ENCODE measurements at regions not wholly inside any gene's neighbourhood (a gene's known extent, or its start where the extent isn't known, plus 50 kb on each side); places are given as distances from the start of the nearest gene placed in this dataset.

DNA sequence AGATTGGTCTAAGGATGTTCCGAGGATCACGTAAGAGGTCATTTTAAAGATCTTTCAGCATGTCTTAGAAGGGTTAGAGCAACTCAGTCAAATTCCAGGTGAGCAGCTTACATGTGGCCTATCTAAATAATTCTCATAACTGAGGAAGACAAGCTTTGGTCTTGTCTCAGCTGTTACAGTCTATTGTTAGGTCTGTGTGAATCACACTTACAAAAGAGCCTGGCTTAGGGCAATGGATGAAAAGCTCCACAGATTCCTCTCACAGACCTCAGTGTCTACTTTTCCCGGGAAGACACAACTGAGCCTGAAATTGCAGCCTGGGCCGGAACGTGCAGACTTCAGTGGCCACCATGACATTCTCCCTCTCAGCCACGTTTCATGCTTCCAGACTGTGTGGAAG is 173.1 kb downstream of the INHBA start:
- H3K27ac ChIP-seq (ENCODE audit: low read depth, low read length): no peak overlapping the region
- H3K4me1 ChIP-seq (ENCODE audit: control insufficient read depth, insufficient read depth, low read length): no peaks in the 10 kb centered on the region
- no peak overlapping the region for H3K9ac ChIP-seq (ENCODE audit: low read length)
- peaks cover 6% of the 10 kb centered on the region for H3K9me3 ChIP-seq (ENCODE audit: control insufficient read depth, insufficient read depth, low read depth, low read length)
- H3K27me3 ChIP-seq (ENCODE audit: control insufficient read depth, insufficient read depth, low read length): no peaks in the 10 kb centered on the region
- H3K4me3 ChIP-seq (ENCODE audit: low read depth, low read length): no peak overlapping the region
- no peaks in the 10 kb centered on the region for H3K36me3 ChIP-seq (ENCODE audit: control insufficient read depth, insufficient read depth, low read length)

DNA sequence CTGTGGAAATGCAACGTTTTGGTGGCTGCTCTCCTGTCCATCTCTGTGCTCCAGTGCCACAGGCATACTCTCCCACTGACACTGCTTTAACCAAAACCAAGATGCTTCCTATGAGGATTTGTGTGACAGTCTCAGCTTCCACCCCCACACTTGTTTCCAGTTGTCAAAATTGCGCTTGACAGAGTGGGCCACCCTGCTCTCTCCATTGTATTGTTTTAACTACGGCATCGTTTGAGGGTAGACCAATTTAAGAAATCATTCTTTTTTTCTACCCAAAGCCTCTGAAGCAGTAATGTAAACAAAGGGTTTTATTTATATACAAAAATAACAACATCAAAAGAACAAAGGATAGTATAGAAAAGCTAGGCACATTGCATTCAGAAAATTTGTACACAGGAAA is 178.0 kb downstream of the INHBA start:
- no peaks in the 10 kb centered on the region for H3K27me3 ChIP-seq (ENCODE audit: control insufficient read depth, insufficient read depth, low read length)
- no peaks in the 10 kb centered on the region for H3K4me1 ChIP-seq (ENCODE audit: control insufficient read depth, insufficient read depth, low read length)
- no peak overlapping the region for H3K27ac ChIP-seq (ENCODE audit: low read depth, low read length)
- H3K36me3 ChIP-seq (ENCODE audit: control insufficient read depth, insufficient read depth, low read length): no peaks in the 10 kb centered on the region
- H3K9me3 ChIP-seq (ENCODE audit: control insufficient read depth, insufficient read depth, low read depth, low read length): peaks cover 38% of the 10 kb centered on the region
- no peak overlapping the region for H3K9ac ChIP-seq (ENCODE audit: low read length)
- no peak overlapping the region for H3K4me3 ChIP-seq (ENCODE audit: low read depth, low read length)

DNA sequence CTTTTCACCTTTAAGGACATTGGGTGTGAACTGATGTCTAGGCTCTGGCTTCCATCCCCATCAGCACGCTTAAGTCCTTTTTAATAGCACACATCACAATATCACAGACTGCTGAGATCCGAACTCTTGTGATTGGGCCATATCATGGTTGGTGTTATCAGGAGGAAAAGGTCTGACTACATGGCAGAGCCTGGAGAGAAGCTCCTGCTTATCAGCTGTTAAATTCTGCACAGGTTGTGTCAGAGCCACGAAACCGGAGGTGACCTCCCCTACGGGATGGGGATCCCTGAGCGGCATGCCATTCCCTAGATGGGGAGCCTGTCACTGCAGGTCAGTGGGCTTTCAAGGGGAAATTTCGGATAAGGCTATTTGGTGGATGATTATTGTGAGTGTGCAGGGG is 182.4 kb downstream of the INHBA start:
- Histone ChIP-seq H3K9ac (ENCODE audit: low read length) (no peak overlapping the region), H3K27ac (ENCODE audit: low read depth, low read length) (no peak overlapping the region), H3K27me3 (ENCODE audit: control insufficient read depth, insufficient read depth, low read length) (no peaks in the 10 kb centered on the region), H3K9me3 (ENCODE audit: control insufficient read depth, insufficient read depth, low read depth, low read length) (peaks cover 45% of the 10 kb centered on the region), H3K4me1 (ENCODE audit: control insufficient read depth, insufficient read depth, low read length) (no peaks in the 10 kb centered on the region), H3K36me3 (ENCODE audit: control insufficient read depth, insufficient read depth, low read length) (no peaks in the 10 kb centered on the region), H3K4me3 (ENCODE audit: low read depth, low read length) (no peak overlapping the region)

DNA sequence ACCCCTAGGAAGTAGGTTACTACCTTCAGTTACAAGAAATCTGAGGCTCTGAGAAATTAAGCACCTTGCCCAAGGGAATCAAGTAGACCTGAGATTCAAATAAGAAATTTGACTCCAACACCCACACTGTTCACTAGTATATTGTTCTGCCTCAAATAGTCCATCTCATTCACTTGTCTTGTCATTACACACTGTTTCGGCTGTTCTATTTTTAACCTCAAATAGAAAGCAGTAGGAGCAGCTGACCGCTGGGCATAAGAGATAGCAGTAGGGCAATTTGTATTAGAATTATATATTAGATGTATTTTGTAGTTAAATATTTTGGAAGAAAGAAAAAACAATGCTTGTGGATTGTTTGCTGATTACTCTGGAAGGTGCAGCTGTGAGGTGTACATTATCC is 185.1 kb downstream of the INHBA start:
- no peak overlapping the region for H3K4me3 ChIP-seq (ENCODE audit: low read depth, low read length)
- no peaks in the 10 kb centered on the region for H3K36me3 ChIP-seq (ENCODE audit: control insufficient read depth, insufficient read depth, low read length)
- H3K4me1 ChIP-seq (ENCODE audit: control insufficient read depth, insufficient read depth, low read length): no peaks in the 10 kb centered on the region; the same call in 1 of the 2 replicates
- no peaks in the 10 kb centered on the region for H3K27me3 ChIP-seq (ENCODE audit: control insufficient read depth, insufficient read depth, low read length)
- H3K27ac ChIP-seq (ENCODE audit: low read depth, low read length): no peak overlapping the region
- H3K9ac ChIP-seq (ENCODE audit: low read length): no peak overlapping the region
- H3K9me3 ChIP-seq (ENCODE audit: control insufficient read depth, insufficient read depth, low read depth, low read length): peaks cover 27% of the 10 kb centered on the region

DNA sequence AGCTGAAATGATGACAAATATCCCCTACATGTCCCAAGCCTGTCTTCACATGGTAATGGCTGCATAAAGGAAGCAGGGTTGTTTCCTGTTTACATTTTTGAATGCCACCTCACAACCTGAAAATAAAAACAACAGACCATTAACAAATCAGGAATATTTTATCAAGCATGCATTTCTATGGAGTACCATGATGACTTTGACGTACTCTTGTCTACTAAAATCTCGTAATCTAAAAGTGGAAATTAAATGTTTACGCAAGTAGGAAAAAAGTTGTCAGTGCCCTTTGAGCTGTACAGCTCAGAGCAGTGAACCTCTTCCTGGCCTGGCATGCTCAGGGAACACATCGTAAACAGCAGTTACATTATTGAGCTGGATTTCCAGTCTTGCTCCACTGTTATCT is 194.1 kb downstream of the INHBA start:
- H3K4me3 ChIP-seq (ENCODE audit: low read depth, low read length): no peak overlapping the region
- H3K27me3 ChIP-seq (ENCODE audit: control insufficient read depth, insufficient read depth, low read length): no peaks in the 10 kb centered on the region
- peaks cover 10% of the 10 kb centered on the region; the same call in 1 of the 2 replicates for H3K4me1 ChIP-seq (ENCODE audit: control insufficient read depth, insufficient read depth, low read length)
- H3K36me3 ChIP-seq (ENCODE audit: control insufficient read depth, insufficient read depth, low read length): no peaks in the 10 kb centered on the region
- no peak overlapping the region for H3K27ac ChIP-seq (ENCODE audit: low read depth, low read length)
- no peaks in the 10 kb centered on the region for H3K9me3 ChIP-seq (ENCODE audit: control insufficient read depth, insufficient read depth, low read depth, low read length)
- no peak overlapping the region for H3K9ac ChIP-seq (ENCODE audit: low read length)

GRCh38 chr7:41507686-41508268 is 195.1 kb downstream of the INHBA start:
- peaks cover 10% of the 10 kb centered on the region; the same call in 1 of the 2 replicates for H3K4me1 ChIP-seq (ENCODE audit: control insufficient read depth, insufficient read depth, low read length)

DNA sequence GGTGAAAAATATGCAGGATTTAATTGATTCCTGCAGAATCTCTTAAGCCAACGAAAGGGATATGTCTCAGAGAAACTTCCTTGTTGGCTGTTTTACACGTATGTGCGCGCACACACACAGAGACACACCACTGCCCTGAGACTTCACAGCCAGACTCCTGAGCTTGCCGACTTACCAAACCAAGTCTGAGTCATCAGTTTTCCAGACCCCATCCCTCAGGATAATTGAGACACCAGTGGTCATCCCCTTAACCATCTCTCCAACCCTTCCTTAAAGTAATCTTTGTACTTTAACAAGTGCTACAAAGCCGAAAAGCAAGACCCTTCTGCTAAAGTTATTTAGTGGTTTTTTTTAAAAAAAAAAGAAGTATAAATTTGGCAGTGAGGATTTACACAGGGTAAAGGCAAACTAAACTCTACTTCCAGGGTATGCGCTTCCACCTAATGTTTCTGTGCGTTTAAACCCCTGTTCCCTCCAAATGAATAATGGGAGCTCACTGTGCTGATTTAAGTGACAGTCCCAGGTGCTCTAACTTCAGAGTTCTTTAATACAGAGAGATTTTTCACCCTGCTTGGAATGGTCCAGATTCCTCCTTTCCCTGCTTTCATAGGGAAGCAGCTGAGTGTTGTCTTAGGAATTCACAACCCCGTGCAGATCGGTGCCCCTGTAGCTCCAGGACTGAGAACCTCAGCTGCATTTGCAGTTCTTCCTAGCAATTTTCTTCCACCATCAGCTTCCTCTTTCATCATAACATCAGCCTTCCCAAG is 198.5 kb downstream of the INHBA start:
- no peak overlapping the region for H3K27ac ChIP-seq (ENCODE audit: low read depth, low read length)

More at GRCh38 chr7:41507686-41508268, 195.1 kb downstream of the INHBA start:
- Histone ChIP-seq H3K27ac (ENCODE audit: low read depth, low read length) (no peak overlapping the region), H3K9ac (ENCODE audit: low read length) (no peak overlapping the region), H3K4me3 (ENCODE audit: low read depth, low read length) (no peak overlapping the region), H3K27me3 (ENCODE audit: control insufficient read depth, insufficient read depth, low read length) (no peaks in the 10 kb centered on the region), H3K36me3 (ENCODE audit: control insufficient read depth, insufficient read depth, low read length) (no peaks in the 10 kb centered on the region), H3K9me3 (ENCODE audit: control insufficient read depth, insufficient read depth, low read depth, low read length) (no peaks in the 10 kb centered on the region)

GRCh38 chr7:41503438-41503837 is 199.5 kb downstream of the INHBA start:
- Histone ChIP-seq H3K9ac (ENCODE audit: low read length) (no peak overlapping the region), H3K27ac (ENCODE audit: low read depth, low read length) (no peak overlapping the region), H3K9me3 (ENCODE audit: control insufficient read depth, insufficient read depth, low read depth, low read length) (no peaks in the 10 kb centered on the region), H3K27me3 (ENCODE audit: control insufficient read depth, insufficient read depth, low read length) (no peaks in the 10 kb centered on the region), H3K4me3 (ENCODE audit: low read depth, low read length) (no peak overlapping the region), H3K36me3 (ENCODE audit: control insufficient read depth, insufficient read depth, low read length) (no peaks in the 10 kb centered on the region), H3K4me1 (ENCODE audit: control insufficient read depth, insufficient read depth, low read length) (peaks cover 4% of the 10 kb centered on the region; the same call in 1 of the 2 replicates)

More for the DNA sequence above, 198.5 kb downstream of the INHBA start:
- no peak overlapping the region for H3K9ac ChIP-seq (ENCODE audit: low read length)
- H3K27me3 ChIP-seq (ENCODE audit: control insufficient read depth, insufficient read depth, low read length): no peaks in the 10 kb centered on the region
- H3K4me1 ChIP-seq (ENCODE audit: control insufficient read depth, insufficient read depth, low read length): peaks cover 10% of the 10 kb centered on the region; the same call in 1 of the 2 replicates
- no peaks in the 10 kb centered on the region for H3K9me3 ChIP-seq (ENCODE audit: control insufficient read depth, insufficient read depth, low read depth, low read length)
- H3K4me3 ChIP-seq (ENCODE audit: low read depth, low read length): no peak overlapping the region
- H3K36me3 ChIP-seq (ENCODE audit: control insufficient read depth, insufficient read depth, low read length): no peaks in the 10 kb centered on the region

DNA sequence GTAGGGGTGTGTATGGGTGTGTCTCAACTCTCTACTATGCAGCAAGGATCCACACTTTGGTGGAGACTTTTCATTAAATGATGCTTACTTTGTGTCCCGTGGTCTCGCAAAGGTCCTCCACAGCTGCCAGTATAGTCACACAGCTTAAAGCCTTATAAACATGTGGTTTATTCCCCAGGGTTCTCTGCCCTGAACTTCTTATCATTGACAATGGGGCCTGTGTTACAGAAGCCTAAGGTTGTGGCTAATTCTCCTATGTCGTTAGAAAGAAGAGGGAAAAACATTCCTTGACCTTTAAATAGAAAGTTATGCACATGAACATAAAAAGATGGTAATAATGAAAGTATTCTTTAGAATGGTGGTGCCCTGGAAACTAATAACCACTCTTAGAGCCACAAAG is 201.4 kb downstream of the INHBA start:
- Histone ChIP-seq H3K9ac (ENCODE audit: low read length) (no peak overlapping the region), H3K9me3 (ENCODE audit: control insufficient read depth, insufficient read depth, low read depth, low read length) (no peaks in the 10 kb centered on the region), H3K36me3 (ENCODE audit: control insufficient read depth, insufficient read depth, low read length) (no peaks in the 10 kb centered on the region), H3K4me3 (ENCODE audit: low read depth, low read length) (no peak overlapping the region), H3K4me1 (ENCODE audit: control insufficient read depth, insufficient read depth, low read length) (no peaks in the 10 kb centered on the region), H3K27ac (ENCODE audit: low read depth, low read length) (no peak overlapping the region), H3K27me3 (ENCODE audit: control insufficient read depth, insufficient read depth, low read length) (no peaks in the 10 kb centered on the region)

- Histone ChIP-seq H3K4me3 (ENCODE audit: low read depth, low read length) (no peak overlapping the region), H3K9me3 (ENCODE audit: control insufficient read depth, insufficient read depth, low read depth, low read length) (no peaks in the 10 kb centered on the region), H3K9ac (ENCODE audit: low read length) (no peak overlapping the region), H3K36me3 (ENCODE audit: control insufficient read depth, insufficient read depth, low read length) (no peaks in the 10 kb centered on the region), H3K27me3 (ENCODE audit: control insufficient read depth, insufficient read depth, low read length) (no peaks in the 10 kb centered on the region), H3K4me1 (ENCODE audit: control insufficient read depth, insufficient read depth, low read length) (no peaks in the 10 kb centered on the region), H3K27ac (ENCODE audit: low read depth, low read length) (no peak overlapping the region)
Observed at GRCh38 chr7:41501006-41501405, 201.9 kb downstream of the INHBA start.

DNA sequence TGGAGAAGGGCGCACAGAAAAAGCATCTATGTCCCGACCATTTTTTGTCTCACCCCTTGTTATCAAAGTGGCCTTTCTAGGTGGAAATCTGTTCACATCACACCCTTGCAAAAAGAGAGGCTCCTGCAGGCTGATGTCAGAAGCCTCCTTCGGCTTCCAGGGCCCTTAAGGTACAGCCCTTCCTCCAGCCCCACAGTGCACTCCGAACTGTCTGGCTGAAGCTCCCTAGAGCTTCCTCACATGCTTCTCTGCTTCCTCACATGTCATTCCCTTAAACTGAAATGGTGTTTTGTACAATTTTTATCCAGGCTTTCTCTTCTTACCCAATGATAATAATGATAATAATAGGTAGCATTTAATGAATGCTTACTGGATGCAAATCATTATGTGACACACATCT is 210.3 kb downstream of the INHBA start:
- no peak overlapping the region for H3K9ac ChIP-seq (ENCODE audit: low read length)
- no peak overlapping the region for H3K27ac ChIP-seq (ENCODE audit: low read depth, low read length)
- H3K9me3 ChIP-seq (ENCODE audit: control insufficient read depth, insufficient read depth, low read depth, low read length): no peaks in the 10 kb centered on the region
- no peaks in the 10 kb centered on the region for H3K4me1 ChIP-seq (ENCODE audit: control insufficient read depth, insufficient read depth, low read length)
- no peaks in the 10 kb centered on the region for H3K27me3 ChIP-seq (ENCODE audit: control insufficient read depth, insufficient read depth, low read length)
- no peaks in the 10 kb centered on the region for H3K36me3 ChIP-seq (ENCODE audit: control insufficient read depth, insufficient read depth, low read length)
- H3K4me3 ChIP-seq (ENCODE audit: low read depth, low read length): no peak overlapping the region
